Loucy (cell line): ENCODE measurements at regions not wholly inside any gene's neighbourhood (a gene's known extent, or its start where the extent isn't known, plus 50 kb on each side); places are given as distances from the start of the nearest gene placed in this dataset.

Experiments used
- EZH2phosphoT487 ChIP-seq: fragments of 200-600 bp; IDR thresholded peaks from 2 replicates; pipeline ENCODE4 v1.6.1; 2018; ENCODE audit warnings: antibody characterized with exemption, mild to moderate bottlenecking, moderate library complexity, borderline replicate concordance
- TF ChIP-seq, protein P1 (sequence below): fragments of 200-600 bp; sonication (generic); conservative IDR thresholded peaks from 2 replicates; pipeline ENCODE4 v1.5.1; 2014; ENCODE audit warnings: mild to moderate bottlenecking, antibody characterized with exemption, low read length

- TF ChIP-seq, protein P1, sequence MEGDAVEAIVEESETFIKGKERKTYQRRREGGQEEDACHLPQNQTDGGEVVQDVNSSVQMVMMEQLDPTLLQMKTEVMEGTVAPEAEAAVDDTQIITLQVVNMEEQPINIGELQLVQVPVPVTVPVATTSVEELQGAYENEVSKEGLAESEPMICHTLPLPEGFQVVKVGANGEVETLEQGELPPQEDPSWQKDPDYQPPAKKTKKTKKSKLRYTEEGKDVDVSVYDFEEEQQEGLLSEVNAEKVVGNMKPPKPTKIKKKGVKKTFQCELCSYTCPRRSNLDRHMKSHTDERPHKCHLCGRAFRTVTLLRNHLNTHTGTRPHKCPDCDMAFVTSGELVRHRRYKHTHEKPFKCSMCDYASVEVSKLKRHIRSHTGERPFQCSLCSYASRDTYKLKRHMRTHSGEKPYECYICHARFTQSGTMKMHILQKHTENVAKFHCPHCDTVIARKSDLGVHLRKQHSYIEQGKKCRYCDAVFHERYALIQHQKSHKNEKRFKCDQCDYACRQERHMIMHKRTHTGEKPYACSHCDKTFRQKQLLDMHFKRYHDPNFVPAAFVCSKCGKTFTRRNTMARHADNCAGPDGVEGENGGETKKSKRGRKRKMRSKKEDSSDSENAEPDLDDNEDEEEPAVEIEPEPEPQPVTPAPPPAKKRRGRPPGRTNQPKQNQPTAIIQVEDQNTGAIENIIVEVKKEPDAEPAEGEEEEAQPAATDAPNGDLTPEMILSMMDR = no peak
- no peak for TF ChIP-seq EZH2phosphoT487
Measured at GRCh38 chr10:8300925-8301324, 246.4 kb downstream of the GATA3 start.
